Stimulated activated CD4-positive, alpha-beta T cell treated with anti-CD3 and anti-CD28 coated beads, Interleukin-4, amount 100 ng/mL, for 48 hours (primary cell): ENCODE measurements at regions not wholly inside any gene's neighbourhood (a gene's known extent, or its start where the extent isn't known, plus 50 kb on each side); places are given as distances from the start of the nearest gene placed in this dataset.

ENCODE experiments used
- DNase-seq, 2 donors: peaks; one replicate each; pipeline ENCODE4 v3.0.0-alpha.2; 2020; ENCODE audit warnings: low read depth in 2 of 2

DNA sequence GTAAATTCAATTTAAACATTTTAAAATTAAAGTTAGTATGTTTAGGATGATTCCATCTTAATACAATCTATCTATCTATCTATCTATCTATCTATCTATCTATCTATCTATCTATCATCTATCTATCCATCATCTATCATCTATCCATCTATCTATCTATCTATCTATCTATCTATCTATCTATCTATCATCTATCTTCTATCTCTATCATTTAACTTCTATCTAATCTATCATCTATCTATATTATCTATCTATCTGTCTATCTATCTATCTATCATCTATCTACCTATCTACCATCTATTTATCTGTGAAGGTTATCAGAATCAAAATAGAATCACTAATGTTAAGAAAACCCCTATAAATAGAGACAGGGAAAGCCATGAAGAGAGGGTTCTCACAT, 78.3 kb downstream of the RAMP3 start:
- no peak for DNase-seq

DNA sequence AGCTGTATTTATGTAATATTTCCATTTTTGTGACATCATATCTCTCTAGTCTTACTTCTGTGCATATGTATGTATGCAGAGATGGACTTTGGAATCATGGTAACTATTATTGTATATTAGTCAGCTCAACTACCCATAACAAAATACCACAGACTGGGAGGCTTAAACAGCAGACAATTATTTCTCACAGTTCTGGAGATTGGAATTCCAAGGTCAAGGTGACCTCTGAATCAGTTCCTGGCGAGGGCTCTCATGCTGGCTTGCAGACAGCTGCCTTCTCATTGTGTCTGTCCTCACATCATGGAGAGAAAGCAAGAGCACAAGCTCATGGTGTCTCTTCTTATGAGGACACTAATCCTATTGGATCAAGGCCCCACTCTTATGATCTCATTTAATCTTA, 79.1 kb downstream of the RAMP3 start:
- DNase-seq, result no peak

- no peak for DNase-seq
Observed at GRCh38 chr7:45237788-45238461, 80.3 kb downstream of the RAMP3 start.

- no peak for DNase-seq
Observed at GRCh38 chr7:45238806-45239205, 81.2 kb downstream of the RAMP3 start.

DNA sequence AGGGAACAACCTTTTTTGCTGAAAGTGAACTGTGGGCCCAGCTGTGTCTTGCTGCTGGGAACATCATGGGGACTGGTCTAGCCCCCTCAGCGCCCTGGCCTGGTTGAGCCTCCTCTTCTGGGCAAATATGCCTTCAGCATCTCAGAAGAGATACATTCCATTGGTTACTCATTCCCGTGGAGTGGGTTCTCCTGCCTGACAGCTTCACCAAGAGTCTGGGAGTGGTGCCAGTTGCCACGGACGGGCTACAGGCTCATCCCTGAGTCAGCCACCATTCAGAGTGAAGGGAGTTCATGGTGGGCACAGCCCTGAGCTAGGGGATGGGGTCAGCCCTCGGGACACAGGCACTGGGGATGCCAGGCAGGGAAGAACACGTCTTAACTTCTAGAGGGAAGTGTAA, 81.9 kb downstream of the RAMP3 start:
- no peak for DNase-seq

DNA sequence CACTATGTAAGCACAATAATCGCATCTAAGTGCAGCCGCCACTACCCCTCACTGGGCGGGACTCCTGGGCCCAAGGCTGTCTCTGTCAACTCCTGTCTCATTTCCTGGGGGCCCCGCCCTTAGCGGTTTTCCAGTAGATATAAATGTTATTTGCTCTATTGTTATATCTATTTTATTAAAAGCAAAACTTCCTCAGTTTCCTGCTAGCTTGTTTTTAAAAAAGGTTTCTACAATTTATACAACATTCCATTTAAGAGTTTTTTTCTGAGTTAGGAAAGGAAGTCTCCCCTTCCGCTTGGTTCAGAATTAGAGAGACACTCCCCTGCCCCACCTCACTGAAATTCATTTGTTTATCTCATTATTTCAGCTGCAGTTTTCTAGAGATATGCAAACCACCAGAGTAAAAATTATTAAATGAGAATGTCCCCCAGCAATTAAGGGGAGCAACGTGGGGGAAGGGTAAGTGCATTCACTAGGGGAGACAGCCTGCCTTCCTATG, 82.7 kb downstream of the RAMP3 start:
- DNase-seq, result no peak

DNA sequence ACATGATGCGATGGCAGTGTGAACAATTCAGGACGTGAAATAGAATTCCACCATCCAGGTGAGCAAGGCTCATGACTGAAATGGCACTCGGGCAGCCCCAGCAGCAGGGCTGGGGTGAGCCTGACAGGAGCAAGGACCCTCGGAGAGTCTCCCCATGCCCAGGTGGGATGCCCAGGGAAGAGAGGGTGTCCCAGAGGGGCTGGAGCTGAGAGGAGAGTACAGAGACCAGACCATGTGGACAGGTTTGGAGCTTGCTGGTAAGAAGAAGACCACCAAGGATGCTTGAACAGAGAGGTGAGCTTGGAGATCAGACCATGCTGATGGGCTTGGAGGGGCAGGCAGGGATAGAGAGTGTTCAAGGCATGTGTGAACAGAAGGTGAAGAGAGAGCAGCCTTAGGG, 83.3 kb downstream of the RAMP3 start:
- no peak for DNase-seq

DNA sequence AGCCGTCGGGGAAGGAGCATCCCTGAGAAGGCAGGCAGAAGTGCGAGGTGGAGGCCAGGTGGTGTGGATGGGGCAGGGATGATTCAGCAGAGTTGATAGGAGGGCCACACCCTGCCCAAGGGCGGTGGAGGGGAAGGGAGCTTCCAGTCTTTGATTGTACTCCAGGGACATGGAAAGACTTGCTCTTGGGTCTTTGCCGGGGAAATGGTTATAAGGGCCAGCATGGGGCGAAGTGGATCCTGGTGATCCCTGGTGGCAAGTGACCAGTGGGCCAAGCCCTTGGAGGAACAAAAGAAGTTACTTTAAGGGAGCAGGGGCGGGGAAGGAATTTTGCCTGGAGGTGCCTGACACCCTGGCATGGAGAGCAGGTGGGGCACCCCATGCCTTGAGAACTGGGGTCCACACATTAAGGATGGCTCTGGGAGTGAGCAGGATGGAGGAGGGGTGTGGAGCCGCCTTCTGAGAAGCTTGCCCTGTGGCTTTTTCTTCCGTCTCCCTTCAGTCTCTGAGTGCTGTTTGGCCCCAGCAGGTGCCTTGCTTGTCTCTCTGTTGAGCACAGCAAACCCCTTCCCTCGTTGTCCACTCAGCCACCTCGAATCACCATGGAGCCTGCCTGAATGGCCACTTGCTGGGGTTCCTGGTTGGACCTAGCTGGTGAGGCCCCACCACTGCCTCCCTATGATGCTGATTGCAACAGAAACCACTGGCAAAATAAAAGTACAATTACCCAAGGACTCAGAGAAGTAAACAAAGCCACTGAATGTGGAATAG, 83.9 kb downstream of the RAMP3 start:
- DNase-seq, result no peak

DNA sequence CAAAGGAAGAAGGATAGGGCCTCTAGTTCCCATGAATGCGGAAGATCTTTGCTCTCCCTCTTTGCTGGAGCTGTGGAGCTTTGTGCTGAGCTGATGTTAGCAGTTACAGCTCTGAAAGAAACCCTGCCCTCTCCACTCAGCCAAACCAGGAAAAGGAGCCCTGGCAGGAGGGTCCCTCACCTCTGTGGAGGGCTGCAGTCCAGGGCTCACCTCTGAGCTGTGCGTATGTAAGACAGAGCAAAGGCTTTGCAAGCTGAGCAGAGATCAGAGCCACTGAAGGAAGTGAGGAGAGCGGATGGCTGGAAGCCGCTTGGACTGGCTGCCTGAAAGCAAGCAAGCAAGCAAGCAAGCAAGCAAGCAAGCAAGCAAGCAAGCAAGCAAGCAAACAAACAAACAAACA, 84.7 kb downstream of the RAMP3 start:
- DNase-seq, result no peak

DNA sequence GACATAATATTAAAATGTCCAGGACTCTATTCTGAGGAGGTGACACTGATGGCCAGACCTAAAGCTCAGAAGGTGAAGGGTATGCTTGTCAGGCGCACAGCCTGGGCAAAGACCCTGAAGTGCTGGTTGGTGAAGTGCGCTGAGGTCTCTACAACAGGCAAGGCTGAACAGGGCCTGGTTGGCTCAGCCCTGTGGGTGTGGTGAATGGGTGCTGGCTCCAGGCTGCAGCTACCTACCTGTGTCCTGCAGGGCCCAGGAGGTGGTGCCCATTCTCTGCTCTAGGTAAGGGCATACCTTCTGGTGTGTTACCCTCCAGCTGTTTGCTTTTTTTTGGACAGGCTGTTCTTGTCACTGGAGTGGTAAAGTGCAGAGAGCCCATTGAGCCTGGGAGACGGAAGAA, 85.1 kb downstream of the RAMP3 start:
- no peak for DNase-seq

GRCh38 chr7:45244981-45245380, 87.4 kb downstream of the RAMP3 start:
- no peak for DNase-seq

GRCh38 chr7:45246339-45246738, 88.7 kb downstream of the RAMP3 start:
- no peak for DNase-seq

DNA sequence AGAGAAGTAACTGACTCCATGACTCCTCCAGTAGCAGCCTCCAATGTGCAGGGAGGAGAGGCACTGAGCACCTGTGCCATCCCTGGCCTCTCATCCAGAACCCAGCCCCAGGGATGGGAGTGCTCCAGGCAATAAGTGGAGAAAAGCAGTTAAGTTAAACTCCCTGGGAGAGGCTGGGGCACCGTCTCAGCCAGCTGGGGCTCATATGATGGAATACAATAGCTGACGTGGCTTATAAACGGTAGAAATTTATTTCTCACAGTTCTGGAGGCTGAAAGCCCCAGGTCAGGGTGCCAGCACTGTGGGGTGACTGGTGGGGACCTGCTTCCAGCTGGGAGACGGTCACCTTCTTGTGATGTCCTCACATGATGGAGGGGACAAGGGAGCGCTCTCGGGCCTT, 94.7 kb downstream of the RAMP3 start:
- DNase-seq, result no peak

GRCh38 chr7:45252857-45253256, 95.3 kb downstream of the RAMP3 start:
- no peak for DNase-seq

GRCh38 chr7:45253368-45253767, 95.8 kb downstream of the RAMP3 start:
- no peak for DNase-seq

DNA sequence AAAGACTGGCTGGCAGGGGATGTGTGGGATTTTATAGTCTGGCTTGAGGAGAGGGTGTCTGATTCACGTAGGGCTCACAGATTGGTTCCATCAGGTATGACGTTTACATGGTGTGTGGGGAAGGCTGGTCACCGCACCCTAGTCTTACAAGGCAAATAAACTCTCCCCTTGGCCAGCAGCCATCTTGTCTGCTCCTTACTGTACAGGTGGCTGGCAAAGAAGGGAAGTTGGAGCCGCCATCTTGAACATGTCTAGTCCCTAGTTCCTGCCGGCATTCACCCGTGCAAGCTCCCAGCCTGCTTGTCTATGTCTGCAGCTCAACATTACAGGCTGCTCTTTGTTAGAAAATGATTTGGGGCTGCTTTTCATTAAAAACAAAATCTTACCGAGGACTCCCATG, 97.6 kb downstream of the RAMP3 start:
- no peak for DNase-seq

DNA sequence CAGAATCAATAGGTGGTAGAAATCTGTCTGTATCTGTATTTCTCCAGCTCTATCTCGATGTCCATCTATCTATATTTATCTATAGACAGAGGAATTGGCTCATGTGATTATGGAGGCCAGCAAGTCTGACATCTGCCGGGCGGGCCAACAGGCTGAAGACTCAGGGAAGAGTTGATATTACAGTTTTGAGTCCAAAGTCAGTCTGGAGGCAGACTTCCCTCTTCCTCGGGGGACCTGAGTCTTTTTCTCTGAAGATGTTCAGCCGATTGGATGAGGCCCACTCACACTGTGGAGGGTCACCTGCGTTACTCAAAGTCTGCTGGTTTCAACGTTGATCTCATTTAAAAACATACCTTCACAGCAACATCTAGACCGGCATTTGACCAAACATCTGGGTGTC, 98.7 kb downstream of the RAMP3 start:
- no peak for DNase-seq

DNA sequence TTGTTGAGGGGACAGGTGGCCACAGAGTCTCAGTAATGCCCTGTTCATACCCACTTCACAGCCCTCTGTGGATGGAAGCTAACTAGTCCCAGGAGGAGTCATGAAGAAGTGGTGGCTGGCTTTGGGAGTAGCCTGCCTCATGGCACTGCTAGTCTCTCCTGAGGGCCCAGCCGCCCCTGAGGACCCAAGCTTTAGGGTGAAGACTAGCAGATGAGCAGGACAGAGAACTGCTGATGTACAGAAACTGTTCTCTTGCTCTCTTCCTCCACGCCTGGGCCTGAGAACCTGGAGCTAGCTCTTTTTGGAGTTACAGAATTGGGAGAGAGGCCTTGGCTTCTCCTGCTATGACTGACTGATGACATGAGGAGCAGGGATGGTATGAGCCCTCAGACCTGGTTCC, 99.2 kb downstream of the RAMP3 start:
- DNase-seq, result no peak

DNA sequence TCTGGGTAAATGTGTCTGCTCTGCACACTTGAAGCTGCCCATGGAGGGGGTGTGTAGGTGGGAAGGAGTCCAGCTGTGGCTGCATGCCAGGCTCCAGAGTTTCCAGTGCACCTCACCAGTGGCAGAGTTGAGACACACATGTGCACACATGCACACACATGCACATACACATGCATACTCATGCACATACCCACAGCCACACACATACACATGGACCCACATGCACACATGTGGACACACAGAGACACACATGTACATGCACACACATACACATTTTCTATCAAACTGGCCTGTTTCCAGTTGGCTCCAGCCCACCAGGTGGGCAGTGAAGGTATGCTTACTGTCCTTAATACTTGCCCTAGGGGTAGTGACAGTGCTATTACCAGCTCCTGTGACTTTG, 99.7 kb downstream of the RAMP3 start:
- no peak for DNase-seq

- DNase-seq, result no peak
Observed at GRCh38 chr7:45258533-45259226, 101.1 kb downstream of the RAMP3 start.

- DNase-seq, result no peak
Observed at GRCh38 chr7:45259227-45259596, 101.6 kb downstream of the RAMP3 start.

GRCh38 chr7:45259966-45260646, 102.5 kb downstream of the RAMP3 start:
- DNase-seq, result peak; percentile 54 to 79
